ENCODE measurements at regions not wholly inside any gene's neighbourhood (a gene's known extent, or its start where the extent isn't known, plus 50 kb on each side); places are given as distances from the start of the nearest gene placed in this dataset.

- Histone ChIP-seq H3K9me3 (ENCODE audit: control insufficient read depth in 2 of 3, low read length in 3 of 3) (no peaks in the 10 kb centered on the region), H3K4me1 (ENCODE audit: control insufficient read depth in 2 of 2, insufficient read depth in 2 of 2, low read length in 2 of 2) (no peaks in the 10 kb centered on the region), H3K27ac (ENCODE audit: low read depth, low read length) (no peak overlapping the region), H3K4me3 (ENCODE audit: low read length) (no peak overlapping the region), H3K27me3 (ENCODE audit: control insufficient read depth in 2 of 2, insufficient read depth in 2 of 2, low read length in 2 of 2) (no peaks in the 10 kb centered on the region), H3K36me3 (ENCODE audit: control insufficient read depth in 2 of 3, insufficient read depth in 3 of 3, low read length in 3 of 3) (no peaks in the 10 kb centered on the region)
- no peaks in the 10 kb centered on the region for H3K36me3 Mint-ChIP-seq
- DNase-seq (no peak), ATAC-seq (no peak)
- intact Hi-C loops (cut with micrococcal nuclease): no loop called here
- no peak overlapping the region for H3K27ac Mint-ChIP-seq
- ChIA-PET POLR2A (no interaction called here), CTCF (no interaction called here)
- peaks cover 5 to 11% (median 5%) of the 10 kb centered on the region in 7 donors for H3K4me1 Mint-ChIP-seq
- peaks cover 0 to 6% (median 0%) of the 10 kb centered on the region in 5 donors for H3K27me3 Mint-ChIP-seq
- no peak overlapping the region for H3K4me3 Mint-ChIP-seq
- H3K9me3 Mint-ChIP-seq: peaks cover 0 to 3% (median 0%) of the 10 kb centered on the region in 11 donors
Measured at GRCh38 chr5:144089401-144090021, 80.9 kb downstream of the YIPF5 start.

DNA sequence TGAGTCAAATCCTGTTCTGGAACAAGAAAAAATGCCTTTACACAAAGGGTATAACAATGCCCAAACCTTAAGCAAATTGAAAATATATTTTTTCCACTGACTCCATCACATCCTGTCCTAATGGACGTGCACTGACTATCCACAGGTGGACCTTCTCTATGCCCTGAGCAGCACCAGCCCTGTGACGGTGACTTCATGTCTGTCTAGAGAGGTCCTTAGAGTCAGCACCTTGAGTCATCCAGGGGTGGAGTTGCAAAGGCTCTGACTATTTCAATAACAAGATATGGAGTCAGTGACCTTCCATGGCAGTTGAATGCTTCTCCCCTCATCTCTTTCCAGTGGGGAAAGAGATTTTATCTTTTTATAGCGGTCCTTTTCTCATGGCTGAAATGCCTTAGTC is 78.0 kb downstream of the YIPF5 start:
- no peak overlapping the region for H3K4me3 Mint-ChIP-seq
- intact Hi-C loops (cut with micrococcal nuclease): no loop called here
- H3K36me3 ChIP-seq (ENCODE audit: control insufficient read depth in 2 of 3, insufficient read depth in 3 of 3, low read length in 3 of 3): no peaks in the 10 kb centered on the region
- H3K36me3 Mint-ChIP-seq: no peaks in the 10 kb centered on the region
- H3K27me3 Mint-ChIP-seq: peaks cover 0 to 6% (median 0%) of the 10 kb centered on the region in 5 donors
- H3K27ac ChIP-seq (ENCODE audit: low read depth, low read length): no peak overlapping the region
- peaks cover 0 to 8% (median 4%) of the 10 kb centered on the region in 11 donors for H3K9me3 Mint-ChIP-seq
- H3K27ac Mint-ChIP-seq: no peak overlapping the region
- DNase-seq: no peak
- no peaks in the 10 kb centered on the region for H3K4me1 ChIP-seq (ENCODE audit: control insufficient read depth in 2 of 2, insufficient read depth in 2 of 2, low read length in 2 of 2)
- no peak for ATAC-seq
- ChIA-PET POLR2A (no interaction called here), CTCF (no interaction called here)
- H3K4me1 Mint-ChIP-seq: peaks cover 5 to 11% (median 5%) of the 10 kb centered on the region in 7 donors
- no peak overlapping the region for H3K4me3 ChIP-seq (ENCODE audit: low read length)
- no peaks in the 10 kb centered on the region for H3K27me3 ChIP-seq (ENCODE audit: control insufficient read depth in 2 of 2, insufficient read depth in 2 of 2, low read length in 2 of 2)
- H3K9me3 ChIP-seq (ENCODE audit: control insufficient read depth in 2 of 3, low read length in 3 of 3): no peaks in the 10 kb centered on the region

GRCh38 chr5:144093400-144093799 is 77.1 kb downstream of the YIPF5 start:
- Histone ChIP-seq H3K4me1 (ENCODE audit: control insufficient read depth in 2 of 2, insufficient read depth in 2 of 2, low read length in 2 of 2) (no peaks in the 10 kb centered on the region), H3K36me3 (ENCODE audit: control insufficient read depth in 2 of 3, insufficient read depth in 3 of 3, low read length in 3 of 3) (no peaks in the 10 kb centered on the region), H3K9me3 (ENCODE audit: control insufficient read depth in 2 of 3, low read length in 3 of 3) (no peaks in the 10 kb centered on the region), H3K4me3 (ENCODE audit: low read length) (no peak overlapping the region), H3K27me3 (ENCODE audit: control insufficient read depth in 2 of 2, insufficient read depth in 2 of 2, low read length in 2 of 2) (no peaks in the 10 kb centered on the region), H3K27ac (ENCODE audit: low read depth, low read length) (no peak overlapping the region)
- Mint-ChIP-seq H3K4me3 (no peak overlapping the region), H3K36me3 (no peaks in the 10 kb centered on the region), H3K9me3 (peaks cover 0 to 11% (median 4%) of the 10 kb centered on the region in 11 donors), H3K27me3 (peaks cover 0 to 6% (median 0%) of the 10 kb centered on the region in 5 donors), H3K4me1 (peaks cover 5 to 11% (median 5%) of the 10 kb centered on the region in 7 donors), H3K27ac (peak overlapping the region in 1 of 9 donors; percentile 11)
- intact Hi-C loops (cut with micrococcal nuclease): no loop called here
- no peak for DNase-seq
- ChIA-PET CTCF (no interaction called here), POLR2A (no interaction called here)
- no peak for ATAC-seq

GRCh38 chr5:144093868-144094267 is 76.6 kb downstream of the YIPF5 start:
- H3K36me3 Mint-ChIP-seq: no peaks in the 10 kb centered on the region
- Histone ChIP-seq H3K4me1 (ENCODE audit: control insufficient read depth in 2 of 2, insufficient read depth in 2 of 2, low read length in 2 of 2) (no peaks in the 10 kb centered on the region), H3K27ac (ENCODE audit: low read depth, low read length) (no peak overlapping the region), H3K9me3 (ENCODE audit: control insufficient read depth in 2 of 3, low read length in 3 of 3) (no peaks in the 10 kb centered on the region), H3K36me3 (ENCODE audit: control insufficient read depth in 2 of 3, insufficient read depth in 3 of 3, low read length in 3 of 3) (no peaks in the 10 kb centered on the region), H3K4me3 (ENCODE audit: low read length) (no peak overlapping the region), H3K27me3 (ENCODE audit: control insufficient read depth in 2 of 2, insufficient read depth in 2 of 2, low read length in 2 of 2) (no peaks in the 10 kb centered on the region)
- H3K4me3 Mint-ChIP-seq: no peak overlapping the region
- CTCF ChIA-PET: interaction anchor here (0.6 kb wide), 1 partner anchor 1211 kb away, joined by 3 read pairs; no protein-coding TSS in a partner anchor
- H3K4me1 Mint-ChIP-seq: peaks cover 5 to 11% (median 5%) of the 10 kb centered on the region in 7 donors
- ATAC-seq (no peak), DNase-seq (no peak)
- peaks cover 0 to 6% (median 0%) of the 10 kb centered on the region in 5 donors for H3K27me3 Mint-ChIP-seq
- POLR2A ChIA-PET: no interaction called here
- no peak overlapping the region for H3K27ac Mint-ChIP-seq
- H3K9me3 Mint-ChIP-seq: peaks cover 0 to 11% (median 4%) of the 10 kb centered on the region in 11 donors
- intact Hi-C loops (cut with micrococcal nuclease): no loop called here

GRCh38 chr5:144100702-144101101 is 69.8 kb downstream of the YIPF5 start:
- POLR2A ChIA-PET: no interaction called here
- Histone ChIP-seq H3K9me3 (ENCODE audit: control insufficient read depth in 2 of 3, low read length in 3 of 3) (no peaks in the 10 kb centered on the region), H3K36me3 (ENCODE audit: control insufficient read depth in 2 of 3, insufficient read depth in 3 of 3, low read length in 3 of 3) (no peaks in the 10 kb centered on the region), H3K27me3 (ENCODE audit: control insufficient read depth in 2 of 2, insufficient read depth in 2 of 2, low read length in 2 of 2) (no peaks in the 10 kb centered on the region), H3K4me1 (ENCODE audit: control insufficient read depth in 2 of 2, insufficient read depth in 2 of 2, low read length in 2 of 2) (no peaks in the 10 kb centered on the region), H3K4me3 (ENCODE audit: low read length) (no peak overlapping the region), H3K27ac (ENCODE audit: low read depth, low read length) (no peak overlapping the region)
- no peaks in the 10 kb centered on the region for H3K4me1 Mint-ChIP-seq
- H3K9me3 Mint-ChIP-seq: peaks cover 0 to 7% (median 0%) of the 10 kb centered on the region in 11 donors
- intact Hi-C loops (cut with micrococcal nuclease): no loop called here
- H3K27me3 Mint-ChIP-seq: peaks cover 0 to 4% (median 0%) of the 10 kb centered on the region in 5 donors
- DNase-seq (no peak), ATAC-seq (no peak)
- no peaks in the 10 kb centered on the region for H3K36me3 Mint-ChIP-seq
- CTCF ChIA-PET: no interaction called here
- H3K4me3 Mint-ChIP-seq: no peak overlapping the region
- H3K27ac Mint-ChIP-seq: no peak overlapping the region

DNA sequence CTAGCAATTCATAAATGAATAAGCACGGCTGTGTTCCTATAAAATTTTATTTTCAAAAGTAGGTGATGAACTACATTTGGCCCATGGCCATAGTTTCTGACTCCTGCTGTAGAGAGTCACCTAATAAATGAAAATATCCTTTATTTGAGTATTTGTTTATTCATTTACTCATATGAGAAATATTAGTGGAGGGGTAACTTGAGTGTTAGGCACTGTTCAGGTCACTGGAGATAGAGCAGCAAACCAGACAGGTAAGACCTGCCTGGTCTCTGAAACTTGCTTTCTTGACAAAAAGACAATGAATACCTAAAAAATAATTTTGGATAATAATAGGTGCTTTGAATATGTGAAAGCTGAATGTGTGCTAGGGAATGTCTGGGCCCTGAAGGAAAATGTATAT is 68.8 kb downstream of the YIPF5 start:
- Mint-ChIP-seq H3K27me3 (peaks cover 0 to 4% (median 0%) of the 10 kb centered on the region in 5 donors), H3K4me3 (no peak overlapping the region), H3K36me3 (no peaks in the 10 kb centered on the region), H3K9me3 (peaks cover 0 to 7% (median 0%) of the 10 kb centered on the region in 11 donors), H3K27ac (no peak overlapping the region), H3K4me1 (no peaks in the 10 kb centered on the region)
- intact Hi-C loops (cut with micrococcal nuclease): no loop called here
- DNase-seq (no peak), ATAC-seq (no peak)
- H3K9me3 ChIP-seq (ENCODE audit: control insufficient read depth in 2 of 3, low read length in 3 of 3): no peaks in the 10 kb centered on the region
- H3K27me3 ChIP-seq (ENCODE audit: control insufficient read depth in 2 of 2, insufficient read depth in 2 of 2, low read length in 2 of 2): no peaks in the 10 kb centered on the region
- no peak overlapping the region for H3K27ac ChIP-seq (ENCODE audit: low read depth, low read length)
- no peak overlapping the region for H3K4me3 ChIP-seq (ENCODE audit: low read length)
- H3K36me3 ChIP-seq (ENCODE audit: control insufficient read depth in 2 of 3, insufficient read depth in 3 of 3, low read length in 3 of 3): no peaks in the 10 kb centered on the region
- no peaks in the 10 kb centered on the region for H3K4me1 ChIP-seq (ENCODE audit: control insufficient read depth in 2 of 2, insufficient read depth in 2 of 2, low read length in 2 of 2)
- ChIA-PET POLR2A (no interaction called here), CTCF (no interaction called here)

GRCh38 chr5:144102361-144102760 is 68.1 kb downstream of the YIPF5 start:
- Histone ChIP-seq H3K4me3 (ENCODE audit: low read length) (no peak overlapping the region), H3K27ac (ENCODE audit: low read depth, low read length) (no peak overlapping the region), H3K36me3 (ENCODE audit: control insufficient read depth in 2 of 3, insufficient read depth in 3 of 3, low read length in 3 of 3) (no peaks in the 10 kb centered on the region), H3K9me3 (ENCODE audit: control insufficient read depth in 2 of 3, low read length in 3 of 3) (no peaks in the 10 kb centered on the region), H3K27me3 (ENCODE audit: control insufficient read depth in 2 of 2, insufficient read depth in 2 of 2, low read length in 2 of 2) (no peaks in the 10 kb centered on the region), H3K4me1 (ENCODE audit: control insufficient read depth in 2 of 2, insufficient read depth in 2 of 2, low read length in 2 of 2) (no peaks in the 10 kb centered on the region)
- intact Hi-C loops (cut with micrococcal nuclease): no loop called here
- DNase-seq (no peak), ATAC-seq (no peak)
- Mint-ChIP-seq H3K36me3 (no peaks in the 10 kb centered on the region), H3K27ac (no peak overlapping the region), H3K4me1 (no peaks in the 10 kb centered on the region), H3K9me3 (peaks cover 0 to 7% (median 0%) of the 10 kb centered on the region in 11 donors), H3K27me3 (peaks cover 0 to 4% (median 0%) of the 10 kb centered on the region in 5 donors), H3K4me3 (no peak overlapping the region)
- POLR2A ChIA-PET: no interaction called here
- CTCF ChIA-PET: no interaction called here

Data from naive thymus-derived CD4-positive, alpha-beta T cell (primary cell).